A673 (cell line): ENCODE measurements at regions not wholly inside any gene's neighbourhood (a gene's known extent, or its start where the extent isn't known, plus 50 kb on each side); places are given as distances from the start of the nearest gene placed in this dataset.

Experiments
- CTCF ChIP-seq: fragments of 300-800, 200-600 bp; sonication (generic); conservative IDR thresholded peaks from 2 replicates; pipeline ENCODE4 v1.5.1; 2017; ENCODE audit warnings: low read depth, mild to moderate bottlenecking, antibody characterized with exemption, low read length, moderate library complexity, mixed read lengths
- EZH2 ChIP-seq: fragments of 200-600 bp; sonication (generic); IDR thresholded peaks from 2 replicates; pipeline ENCODE4 v1.6.1; 2017; ENCODE audit warnings: borderline replicate concordance, low read depth, mild to moderate bottlenecking, mixed read lengths, antibody characterized with exemption, low read length; ENCODE audit not compliant: poor library complexity, severe bottlenecking

GRCh38 chr6:48570656-48571055 lies 459.7 kb upstream of the PTCHD4 start:
- TF ChIP-seq CTCF (no peak), EZH2 (no peak)
